B cell (primary cell): ENCODE measurements at regions not wholly inside any gene's neighbourhood (a gene's known extent, or its start where the extent isn't known, plus 50 kb on each side); places are given as distances from the start of the nearest gene placed in this dataset.

ENCODE experiments used
- EZH2 ChIP-seq: IDR thresholded peaks from 2 replicates; pipeline ENCODE4 v1.6.1; 2012; ENCODE audit warnings: borderline replicate concordance, low read depth, mild to moderate bottlenecking, moderate library complexity, low read length; ENCODE audit not compliant: insufficient read depth, poor library complexity, severe bottlenecking
- TF ChIP-seq, protein P1 (sequence below): fragments of 200-600 bp; IDR thresholded peaks from one replicate; pipeline ENCODE4 v1.8.0; 2022; ENCODE audit warnings: antibody characterized with exemption, mild to moderate bottlenecking

DNA sequence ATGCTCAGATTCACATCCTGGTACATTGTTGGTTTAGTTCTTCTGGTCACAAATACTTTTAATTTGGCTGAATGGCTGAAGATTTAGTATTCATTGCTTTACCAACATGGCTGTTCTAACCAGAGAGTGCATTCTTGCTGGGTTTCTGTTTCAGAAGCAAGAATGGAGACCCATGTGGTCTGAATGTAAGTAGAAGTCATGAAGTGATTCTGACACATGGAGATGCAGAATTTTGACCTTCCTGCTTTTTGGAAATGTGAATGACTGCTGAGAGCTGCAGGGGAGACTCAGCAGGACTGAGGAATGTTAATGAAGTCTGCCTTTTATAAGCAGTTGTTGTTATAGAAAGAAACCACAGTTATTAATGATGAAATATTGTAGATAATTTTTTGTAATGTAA, 576.1 kb upstream of the MARCKS start:
- TF ChIP-seq, protein P1, sequence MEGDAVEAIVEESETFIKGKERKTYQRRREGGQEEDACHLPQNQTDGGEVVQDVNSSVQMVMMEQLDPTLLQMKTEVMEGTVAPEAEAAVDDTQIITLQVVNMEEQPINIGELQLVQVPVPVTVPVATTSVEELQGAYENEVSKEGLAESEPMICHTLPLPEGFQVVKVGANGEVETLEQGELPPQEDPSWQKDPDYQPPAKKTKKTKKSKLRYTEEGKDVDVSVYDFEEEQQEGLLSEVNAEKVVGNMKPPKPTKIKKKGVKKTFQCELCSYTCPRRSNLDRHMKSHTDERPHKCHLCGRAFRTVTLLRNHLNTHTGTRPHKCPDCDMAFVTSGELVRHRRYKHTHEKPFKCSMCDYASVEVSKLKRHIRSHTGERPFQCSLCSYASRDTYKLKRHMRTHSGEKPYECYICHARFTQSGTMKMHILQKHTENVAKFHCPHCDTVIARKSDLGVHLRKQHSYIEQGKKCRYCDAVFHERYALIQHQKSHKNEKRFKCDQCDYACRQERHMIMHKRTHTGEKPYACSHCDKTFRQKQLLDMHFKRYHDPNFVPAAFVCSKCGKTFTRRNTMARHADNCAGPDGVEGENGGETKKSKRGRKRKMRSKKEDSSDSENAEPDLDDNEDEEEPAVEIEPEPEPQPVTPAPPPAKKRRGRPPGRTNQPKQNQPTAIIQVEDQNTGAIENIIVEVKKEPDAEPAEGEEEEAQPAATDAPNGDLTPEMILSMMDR: no peak
- TF ChIP-seq EZH2: no peak
